ENCODE measurements at regions not wholly inside any gene's neighbourhood (a gene's known extent, or its start where the extent isn't known, plus 50 kb on each side); places are given as distances from the start of the nearest gene placed in this dataset.
"Not testable (repeated sequence)": the region's sequence is repeated elsewhere in the genome, so short reads cannot be mapped to it uniquely, and the experiment has no call there.

- H3K4me3 ChIP-seq (ENCODE audit: low read length) = no peak overlapping the region
- no peak for TF ChIP-seq CTCF (IDR thresholded peaks at IDR 0.05; ENCODE audit: insufficient read depth, low read depth, low read length, missing control alignments)
- no peak for DNase-seq (ENCODE audit: low read depth)
These were observed 1019.4 kb upstream of the ALCAM start for GRCh38 chr3:104347291-104347690.

GRCh38 chr3:104349836-104350235, 1016.9 kb upstream of the ALCAM start:
- DNase-seq (ENCODE audit: low read depth) = no peak
- no peak overlapping the region for H3K4me3 ChIP-seq (ENCODE audit: low read length)
- TF ChIP-seq CTCF (IDR thresholded peaks at IDR 0.05; ENCODE audit: insufficient read depth, low read depth, low read length, missing control alignments) = no peak

- no peak for DNase-seq (ENCODE audit: low read depth)
- no peak for TF ChIP-seq CTCF (IDR thresholded peaks at IDR 0.05; ENCODE audit: insufficient read depth, low read depth, low read length, missing control alignments)
- no peak overlapping the region for H3K4me3 ChIP-seq (ENCODE audit: low read length)
These were observed 1012.8 kb upstream of the ALCAM start for GRCh38 chr3:104353951-104354350.

- no peak for TF ChIP-seq CTCF (IDR thresholded peaks at IDR 0.05; ENCODE audit: insufficient read depth, low read depth, low read length, missing control alignments)
- DNase-seq (ENCODE audit: low read depth) = peak; percentile 62
- H3K4me3 ChIP-seq (ENCODE audit: low read length) = no peak overlapping the region
These were observed 1007.2 kb upstream of the ALCAM start for GRCh38 chr3:104359546-104359945.

- no peak for TF ChIP-seq CTCF (IDR thresholded peaks at IDR 0.05; ENCODE audit: insufficient read depth, low read depth, low read length, missing control alignments)
- no peak for DNase-seq (ENCODE audit: low read depth)
- no peak overlapping the region for H3K4me3 ChIP-seq (ENCODE audit: low read length)
These were observed 1006.7 kb upstream of the ALCAM start for GRCh38 chr3:104360038-104360437.

- not testable (repeated sequence) for H3K4me3 ChIP-seq (ENCODE audit: low read length); DNase-seq (ENCODE audit: low read depth)
These were observed 1005.0 kb upstream of the ALCAM start for GRCh38 chr3:104361748-104362147.

GRCh38 chr3:104362319-104362718, 1004.4 kb upstream of the ALCAM start:
- DNase-seq (ENCODE audit: low read depth) = peak; percentile 69
- TF ChIP-seq CTCF (IDR thresholded peaks at IDR 0.05; ENCODE audit: insufficient read depth, low read depth, low read length, missing control alignments) = no peak
- H3K4me3 ChIP-seq (ENCODE audit: low read length) = no peak overlapping the region

GRCh38 chr3:104367000-104367399, 999.7 kb upstream of the ALCAM start:
- no peak overlapping the region for H3K4me3 ChIP-seq (ENCODE audit: low read length)
- DNase-seq (ENCODE audit: low read depth) = no peak
- TF ChIP-seq CTCF (IDR thresholded peaks at IDR 0.05; ENCODE audit: insufficient read depth, low read depth, low read length, missing control alignments) = no peak
